Esophagus muscularis mucosa (tissue), 3 donors: ENCODE measurements at regions not wholly inside any gene's neighbourhood (a gene's known extent, or its start where the extent isn't known, plus 50 kb on each side); places are given as distances from the start of the nearest gene placed in this dataset.

Source experiments
- POLR2A ChIP-seq: fragments of 450-650 bp; IDR thresholded peaks from one replicate; pipeline ENCODE4 v1.6.1; 2017; ENCODE audit warnings: antibody characterized with exemption, moderate library complexity, mild to moderate bottlenecking, low read depth
- POLR2AphosphoS5 ChIP-seq, 2 donors: sonication (generic); formaldehyde crosslinking; IDR thresholded peaks; one replicate each; pipeline ENCODE4 v1.6.1; 2017; ENCODE audit warnings: antibody characterized with exemption in 2 of 2
- TF ChIP-seq, protein P1 (sequence below), 3 experiments: fragments of 200-600 bp in 2 of 3; fragments of 450-650 bp in 1 of 3; sonication (generic) in 2 of 3; IDR thresholded peaks; one replicate each; pipeline ENCODE4 v1.5.1; 2017 to 2019; ENCODE audit warnings: antibody characterized with exemption in 3 of 3, mild to moderate bottlenecking in 2 of 3, moderate library complexity in 1 of 3

DNA sequence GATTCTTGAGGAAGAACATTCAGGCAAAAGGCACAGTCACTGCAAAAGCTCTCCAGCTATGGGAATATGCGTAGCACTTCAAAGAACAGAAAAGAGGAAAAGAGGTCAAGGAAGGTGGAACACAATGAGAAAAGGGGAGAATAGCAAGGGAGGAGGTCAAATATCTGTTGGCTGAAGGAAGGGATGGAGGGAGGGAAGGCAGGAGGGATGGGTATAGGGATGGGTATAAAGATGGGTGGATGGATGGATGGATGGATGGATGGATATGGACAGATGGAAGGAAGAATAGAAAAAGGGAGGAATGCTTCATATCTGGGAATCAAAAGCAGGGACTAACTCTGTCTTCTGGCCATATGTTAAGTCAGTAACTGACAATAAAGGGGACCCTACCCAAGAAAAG is 164.2 kb upstream of the TOP1 start:
- TF ChIP-seq, protein P1, sequence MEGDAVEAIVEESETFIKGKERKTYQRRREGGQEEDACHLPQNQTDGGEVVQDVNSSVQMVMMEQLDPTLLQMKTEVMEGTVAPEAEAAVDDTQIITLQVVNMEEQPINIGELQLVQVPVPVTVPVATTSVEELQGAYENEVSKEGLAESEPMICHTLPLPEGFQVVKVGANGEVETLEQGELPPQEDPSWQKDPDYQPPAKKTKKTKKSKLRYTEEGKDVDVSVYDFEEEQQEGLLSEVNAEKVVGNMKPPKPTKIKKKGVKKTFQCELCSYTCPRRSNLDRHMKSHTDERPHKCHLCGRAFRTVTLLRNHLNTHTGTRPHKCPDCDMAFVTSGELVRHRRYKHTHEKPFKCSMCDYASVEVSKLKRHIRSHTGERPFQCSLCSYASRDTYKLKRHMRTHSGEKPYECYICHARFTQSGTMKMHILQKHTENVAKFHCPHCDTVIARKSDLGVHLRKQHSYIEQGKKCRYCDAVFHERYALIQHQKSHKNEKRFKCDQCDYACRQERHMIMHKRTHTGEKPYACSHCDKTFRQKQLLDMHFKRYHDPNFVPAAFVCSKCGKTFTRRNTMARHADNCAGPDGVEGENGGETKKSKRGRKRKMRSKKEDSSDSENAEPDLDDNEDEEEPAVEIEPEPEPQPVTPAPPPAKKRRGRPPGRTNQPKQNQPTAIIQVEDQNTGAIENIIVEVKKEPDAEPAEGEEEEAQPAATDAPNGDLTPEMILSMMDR (IDR thresholded peaks at IDR 0.05): no peak
- TF ChIP-seq POLR2A (no peak), POLR2AphosphoS5 (IDR thresholded peaks at IDR 0.05) (no peak)
